Choroid plexus epithelial cell (primary cell): ENCODE measurements at regions not wholly inside any gene's neighbourhood (a gene's known extent, or its start where the extent isn't known, plus 50 kb on each side); places are given as distances from the start of the nearest gene placed in this dataset.
A peak's percentile ranks its signal among the peaks of the same experiment; 100 is the strongest.

Experiments used
- DNase-seq: peaks from one replicate; pipeline ENCODE4 v3.0.0-alpha.2; 2010; ENCODE audit warnings: low read depth
- H3K4me3 ChIP-seq: 2 replicates; pipeline ENCODE4 v1.5.1; 2011; ENCODE audit warnings: low read depth, mild to moderate bottlenecking, control low read depth, low read length, moderate library complexity
- CTCF ChIP-seq: conservative IDR thresholded peaks from 2 replicates; pipeline ENCODE4 v1.5.1; 2011; ENCODE audit warnings: low read depth, mild to moderate bottlenecking, control low read depth, inconsistent platforms, low read length, moderate library complexity

- H3K4me3 ChIP-seq: no peak overlapping the region
- DNase-seq: no peak
These were observed 759.9 kb upstream of the FLRT2 start for GRCh38 chr14:84770030-84770429.

GRCh38 chr14:84777356-84777755, 752.6 kb upstream of the FLRT2 start:
- no peak for DNase-seq
- TF ChIP-seq CTCF: no peak
- H3K4me3 ChIP-seq: no peak overlapping the region

More at GRCh38 chr14:84770030-84770429, 759.9 kb upstream of the FLRT2 start:
- TF ChIP-seq CTCF: no peak

DNA sequence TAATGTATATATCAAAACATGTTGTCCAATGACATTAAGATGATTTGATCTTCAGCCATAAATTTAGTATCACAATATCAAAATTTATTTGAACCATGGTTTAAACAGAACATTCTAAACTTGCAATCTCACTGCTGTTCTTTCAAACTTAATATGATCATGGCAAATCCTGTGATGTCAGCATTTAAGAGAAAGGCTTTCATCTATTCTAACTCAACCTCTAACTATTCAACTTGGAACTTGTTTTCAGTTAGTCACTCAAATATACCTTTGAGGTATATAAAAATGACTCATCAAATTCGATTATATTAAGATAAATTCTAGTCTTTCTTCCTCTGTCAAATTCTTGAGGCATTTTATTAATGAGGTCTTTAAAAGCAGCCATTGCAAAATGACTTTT, 747.0 kb upstream of the FLRT2 start:
- no peak for TF ChIP-seq CTCF
- H3K4me3 ChIP-seq: no peak overlapping the region
- no peak for DNase-seq

DNA sequence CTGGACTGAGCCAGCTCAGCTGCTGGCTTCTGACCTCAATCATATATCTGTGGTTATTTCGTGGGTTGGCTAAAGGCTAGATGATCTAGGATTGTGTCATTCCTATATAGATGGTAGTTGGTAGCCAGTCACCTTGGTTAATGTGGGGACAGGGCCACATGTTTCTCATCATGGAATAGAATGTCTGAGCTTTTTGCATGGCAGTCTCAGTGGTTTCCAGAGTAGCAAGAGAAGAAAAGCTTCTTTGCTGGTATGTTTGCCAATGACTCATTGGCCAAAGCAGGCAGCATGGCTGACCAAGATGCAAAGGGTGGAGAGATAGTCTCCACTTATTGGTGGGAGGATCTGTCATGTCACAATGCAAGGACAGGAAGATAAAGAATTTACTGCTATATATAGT, 746.4 kb upstream of the FLRT2 start:
- DNase-seq: peak; percentile 12
- no peak overlapping the region for H3K4me3 ChIP-seq
- TF ChIP-seq CTCF: no peak

DNA sequence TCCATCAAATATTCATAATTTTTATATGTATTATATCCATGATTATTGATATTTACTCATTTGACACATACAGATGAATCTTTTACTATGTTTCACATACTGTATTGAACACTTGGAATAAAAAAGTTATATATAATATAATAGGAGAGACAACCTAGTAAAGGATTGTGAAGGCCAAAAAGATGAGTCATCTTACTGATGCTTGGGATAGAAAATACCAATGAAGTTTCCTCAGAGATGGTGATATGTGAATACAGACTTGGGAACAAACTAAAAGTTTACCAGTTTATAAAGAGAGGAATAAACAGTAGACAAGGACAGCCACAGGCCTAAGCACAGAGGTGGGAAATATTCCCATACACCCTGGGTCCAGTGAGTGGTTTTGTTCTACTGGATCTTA, 743.9 kb upstream of the FLRT2 start:
- TF ChIP-seq CTCF: no peak
- DNase-seq: peak; percentile 57
- H3K4me3 ChIP-seq: no peak overlapping the region

DNA sequence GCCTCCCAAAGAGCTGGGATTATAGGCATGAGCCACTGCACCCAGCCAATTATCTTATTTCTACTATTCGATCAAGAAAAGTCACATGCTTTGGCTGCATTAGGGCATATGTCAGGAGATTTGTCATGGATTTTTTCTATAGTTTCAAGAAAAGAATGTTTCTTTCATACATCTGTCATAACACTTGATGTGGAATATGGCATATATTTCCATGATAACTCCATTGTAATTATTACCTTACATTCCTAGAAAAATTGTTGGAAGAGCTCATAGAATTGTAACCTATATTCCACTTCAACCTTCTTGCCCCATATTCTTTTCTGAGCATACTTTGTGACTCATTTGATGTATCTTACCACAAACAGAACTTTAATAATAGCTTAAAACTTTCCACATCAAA, 740.9 kb upstream of the FLRT2 start:
- no peak for DNase-seq
- no peak for TF ChIP-seq CTCF

DNA sequence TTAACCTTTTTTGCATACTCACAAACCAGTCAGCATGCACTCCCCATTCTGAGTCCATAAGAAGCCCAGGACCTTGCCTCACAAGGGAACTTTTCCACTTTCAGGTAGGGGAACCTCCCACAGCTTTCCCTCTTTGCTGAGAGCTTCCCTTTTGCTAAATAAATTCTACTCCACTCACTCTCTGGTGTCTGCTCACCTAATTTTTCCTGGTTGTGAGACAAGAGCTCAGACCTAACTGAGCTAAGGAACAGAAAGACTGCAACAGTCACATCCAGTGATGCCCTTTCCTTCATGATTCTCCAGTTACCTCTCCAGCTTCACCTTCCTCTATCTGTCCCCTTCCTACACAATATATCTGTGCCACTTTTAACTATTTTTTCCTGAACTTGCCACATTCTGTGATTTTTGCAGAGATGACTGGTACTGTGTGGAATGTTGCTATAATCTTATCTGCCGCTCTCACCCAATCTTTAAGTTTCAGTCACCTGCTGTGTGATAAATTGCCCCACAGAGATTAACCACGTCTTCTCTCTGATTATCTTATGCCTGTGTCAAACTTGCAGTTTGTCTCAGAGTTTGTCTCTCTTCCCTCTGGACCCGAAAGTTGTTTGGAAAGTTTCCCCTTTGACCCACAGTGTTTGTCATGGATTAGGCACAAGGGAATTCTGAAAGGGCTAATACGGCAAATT, 737.1 kb upstream of the FLRT2 start:
- no peak for TF ChIP-seq CTCF
- H3K4me3 ChIP-seq: no peak overlapping the region
- peak; percentile 17 for DNase-seq

More for the DNA sequence above, 740.9 kb upstream of the FLRT2 start:
- H3K4me3 ChIP-seq: no peak overlapping the region
